Embryonic facial prominence (tissue), 1 donor: ENCODE measurements at regions not wholly inside any gene's neighbourhood (a gene's known extent, or its start where the extent isn't known, plus 50 kb on each side); places are given as distances from the start of the nearest gene placed in this dataset.

Source experiments
- DNase-seq: peaks from one replicate; pipeline ENCODE4 v3.0.0-alpha.2; 2016; ENCODE audit errors: extremely low spot score

DNA sequence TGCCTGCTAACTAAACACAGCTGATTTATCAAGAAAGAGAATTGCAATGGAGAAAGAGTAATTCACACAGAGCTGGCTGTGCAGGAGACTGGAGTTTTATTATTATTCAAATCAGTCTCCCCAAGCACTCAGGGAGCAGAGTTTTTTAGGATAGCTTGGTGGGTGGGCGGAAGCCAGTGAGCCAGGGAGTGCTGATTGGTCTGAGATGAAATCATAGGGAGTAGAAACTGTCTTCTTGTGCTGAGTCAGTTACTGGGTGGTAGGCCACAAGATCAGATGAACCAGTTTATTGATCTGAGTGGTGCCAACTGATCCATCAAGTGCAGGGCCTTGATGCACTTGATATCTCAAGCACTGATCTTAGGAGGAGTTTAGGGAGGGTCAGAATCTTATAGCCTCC lies 891.9 kb upstream of the CADM2 start:
- DNase-seq, result no peak

DNA sequence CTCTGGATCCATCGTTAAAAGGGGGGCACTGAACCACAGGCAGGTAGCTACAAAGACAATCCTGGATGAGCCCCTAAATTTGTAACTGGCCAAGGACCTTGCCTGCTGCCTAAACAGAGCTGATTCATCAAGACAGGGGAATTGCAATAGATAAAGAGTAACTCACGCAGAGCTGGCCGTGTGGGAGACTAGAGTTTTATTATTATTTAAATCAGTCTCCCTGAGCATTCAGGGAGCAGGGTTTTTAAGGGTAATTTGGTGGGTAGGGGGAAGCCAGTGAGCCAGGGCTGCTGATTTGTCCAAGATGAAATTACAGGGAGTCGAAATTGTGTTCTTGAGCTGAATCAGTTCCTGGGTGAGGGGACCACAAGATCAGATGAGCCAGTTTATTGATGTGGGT lies 885.1 kb upstream of the CADM2 start:
- DNase-seq, result no peak

DNA sequence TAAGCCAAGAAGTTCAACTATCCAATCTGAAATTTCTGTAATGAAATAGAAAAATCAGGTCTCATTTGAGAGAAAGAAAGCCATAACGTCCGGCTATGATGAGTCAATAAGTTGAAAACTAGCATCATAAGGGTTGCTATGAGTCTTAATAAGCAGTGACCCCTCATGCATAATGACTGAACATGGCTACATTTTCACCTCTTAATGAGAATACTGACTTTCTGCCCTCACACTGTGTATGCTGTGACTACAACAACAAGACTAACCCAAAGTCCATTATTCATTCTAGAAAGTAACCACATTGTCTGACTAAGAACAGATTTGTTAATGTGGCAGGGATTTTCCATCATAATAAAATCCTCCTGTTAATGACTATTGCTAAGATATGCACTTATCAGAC lies 884.0 kb upstream of the CADM2 start:
- no peak for DNase-seq

DNA sequence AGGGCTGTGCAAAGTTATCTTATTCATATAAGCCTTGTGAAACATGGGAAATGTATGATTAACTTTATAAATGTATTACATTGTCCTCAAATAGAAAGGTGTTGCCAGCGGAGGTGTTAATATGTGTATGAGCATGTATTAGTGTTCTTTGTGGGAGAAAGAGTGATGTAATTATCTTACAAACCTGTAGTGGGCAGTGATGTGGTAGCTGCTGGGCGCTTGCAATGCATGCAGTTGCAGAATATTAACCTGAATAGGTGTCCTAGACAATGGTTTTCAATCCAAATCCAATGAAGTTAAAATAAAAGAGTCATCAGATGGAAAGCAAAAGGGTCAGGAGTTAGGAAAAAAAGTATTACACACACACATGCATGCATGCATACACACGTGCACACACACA lies 881.3 kb upstream of the CADM2 start:
- DNase-seq, result no peak

DNA sequence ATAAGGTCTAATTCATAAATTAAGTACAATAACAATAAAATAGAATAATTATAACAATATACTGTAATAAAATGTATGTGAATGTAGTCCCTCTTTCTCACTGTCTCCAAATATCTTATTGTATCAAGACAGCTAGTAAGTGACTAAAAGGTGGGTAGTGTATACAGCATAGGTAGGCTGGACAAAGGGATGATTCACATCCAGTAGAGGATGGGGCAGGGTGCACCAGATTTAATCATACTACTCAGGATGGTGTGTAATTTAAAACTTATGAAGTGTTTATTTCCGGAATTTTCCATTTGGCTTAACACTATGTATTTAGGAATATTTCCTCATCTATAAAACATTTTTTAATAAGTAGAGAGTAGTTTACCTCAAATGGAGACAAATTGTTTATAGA lies 876.1 kb upstream of the CADM2 start:
- no peak for DNase-seq

DNA sequence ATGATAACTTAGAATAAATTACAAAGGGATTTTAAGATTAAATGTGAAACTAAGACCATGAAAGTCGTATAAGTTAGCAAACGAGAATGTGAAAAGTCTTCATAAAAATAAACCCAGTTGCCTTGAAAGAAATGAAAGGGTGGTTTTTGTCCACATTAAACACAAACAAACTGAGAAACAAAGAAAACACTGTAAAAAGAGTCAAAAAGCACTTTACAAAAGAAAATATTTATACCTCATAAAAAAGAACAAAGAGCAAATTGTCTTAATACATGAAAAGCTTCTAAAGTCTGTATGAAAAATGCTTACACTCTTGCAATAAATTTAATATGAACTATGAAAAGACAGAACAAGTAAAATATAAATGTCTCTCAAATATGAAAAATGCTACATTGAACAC lies 865.9 kb upstream of the CADM2 start:
- DNase-seq, result no peak

DNA sequence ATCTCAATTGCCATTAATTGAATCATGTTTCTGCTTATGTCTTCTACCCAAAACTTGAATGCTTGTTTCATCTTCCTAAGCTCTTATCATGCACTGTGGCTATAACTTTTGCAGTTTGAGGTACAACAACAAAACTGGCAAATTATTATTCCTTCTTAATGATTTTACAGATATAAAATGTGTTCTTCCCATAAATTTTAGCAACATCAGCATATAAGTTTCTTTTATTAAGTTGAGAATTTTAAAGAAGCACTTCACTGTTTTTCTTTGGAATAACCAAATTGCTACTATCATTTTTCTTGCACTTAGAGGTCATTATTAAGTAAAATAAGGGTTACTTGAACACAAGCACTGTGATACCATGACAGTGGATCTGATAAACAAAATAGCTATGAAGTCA lies 862.6 kb upstream of the CADM2 start:
- DNase-seq, result no peak

DNA sequence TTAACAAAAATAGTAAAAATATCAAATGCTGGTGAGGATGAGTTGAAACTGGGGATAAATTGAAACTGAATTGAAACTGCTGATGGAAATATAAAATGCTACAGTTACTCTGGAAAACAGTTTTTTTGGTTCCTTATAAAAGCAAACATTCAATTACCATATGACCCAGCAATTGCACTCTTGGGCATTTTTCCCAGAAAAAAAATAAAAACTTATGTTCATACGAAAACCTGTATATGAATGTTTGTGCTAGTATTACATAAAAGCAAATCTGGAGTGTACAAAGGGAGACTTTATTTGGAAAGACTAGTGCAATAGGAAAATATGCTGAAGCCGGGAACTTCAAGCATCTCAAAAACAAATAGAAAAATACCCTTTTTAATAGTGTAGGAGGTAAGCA lies 857.9 kb upstream of the CADM2 start:
- no peak for DNase-seq

DNA sequence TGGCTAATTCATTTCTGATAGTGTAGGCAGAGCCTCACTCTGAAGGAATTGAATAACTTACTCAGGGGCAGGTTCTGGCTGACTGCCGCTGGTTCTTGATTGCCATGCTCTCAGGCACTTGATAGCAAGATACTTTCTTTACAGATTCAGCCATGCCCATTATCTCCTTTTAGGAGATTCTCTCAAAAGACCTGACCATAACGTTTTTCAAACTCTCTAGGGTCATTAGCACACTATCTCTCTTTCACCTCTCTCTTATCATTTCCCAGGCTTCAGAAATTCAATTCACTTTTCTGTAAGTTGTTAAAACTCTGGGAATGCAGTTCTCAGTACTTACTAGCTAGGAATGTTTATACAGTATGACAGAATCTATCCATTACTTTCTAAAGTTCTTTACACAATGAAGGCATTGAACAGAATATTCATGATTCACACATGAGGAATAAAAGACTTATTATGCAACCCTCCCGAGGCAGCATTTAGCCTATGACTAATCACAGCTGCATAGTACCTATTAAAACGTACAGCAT lies 850.3 kb upstream of the CADM2 start:
- no peak for DNase-seq

DNA sequence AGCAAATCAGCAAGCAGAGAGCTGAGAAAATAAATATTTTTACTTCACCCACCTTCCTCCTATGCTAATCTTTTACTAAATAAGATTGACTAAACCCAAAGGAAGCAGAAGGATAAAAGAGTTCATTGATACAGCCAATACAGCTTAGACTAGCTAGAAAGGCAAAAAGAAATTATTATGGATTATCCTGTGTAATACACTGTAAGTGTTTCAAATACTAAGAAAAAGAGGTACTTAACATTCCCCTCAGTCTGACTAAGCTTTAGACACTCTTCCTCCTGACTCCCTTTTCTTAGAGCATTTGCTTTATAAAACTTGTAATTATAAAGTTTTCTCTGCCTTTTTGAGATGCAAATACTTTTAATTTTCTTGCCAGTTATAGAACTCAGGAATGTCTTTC lies 848.9 kb upstream of the CADM2 start:
- no peak for DNase-seq

DNA sequence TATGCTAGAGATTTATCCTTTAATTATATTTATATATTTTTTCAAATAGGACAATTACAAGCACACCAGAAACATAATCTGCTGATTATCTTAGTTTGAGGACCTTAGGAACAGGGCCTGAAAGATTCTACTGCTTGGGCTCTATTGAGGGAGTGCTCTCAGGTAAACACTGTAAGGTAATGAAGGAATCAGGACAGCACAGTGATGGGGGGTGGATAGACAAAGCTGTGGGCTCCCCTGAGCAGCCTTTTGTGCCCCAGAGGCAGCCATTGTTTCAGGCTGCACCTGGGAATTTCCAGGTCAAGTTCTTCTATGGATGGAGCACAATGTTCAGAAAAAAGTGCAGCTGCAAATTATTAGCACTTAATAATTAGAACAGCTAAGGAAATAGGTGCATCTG lies 848.0 kb upstream of the CADM2 start:
- no peak for DNase-seq

DNA sequence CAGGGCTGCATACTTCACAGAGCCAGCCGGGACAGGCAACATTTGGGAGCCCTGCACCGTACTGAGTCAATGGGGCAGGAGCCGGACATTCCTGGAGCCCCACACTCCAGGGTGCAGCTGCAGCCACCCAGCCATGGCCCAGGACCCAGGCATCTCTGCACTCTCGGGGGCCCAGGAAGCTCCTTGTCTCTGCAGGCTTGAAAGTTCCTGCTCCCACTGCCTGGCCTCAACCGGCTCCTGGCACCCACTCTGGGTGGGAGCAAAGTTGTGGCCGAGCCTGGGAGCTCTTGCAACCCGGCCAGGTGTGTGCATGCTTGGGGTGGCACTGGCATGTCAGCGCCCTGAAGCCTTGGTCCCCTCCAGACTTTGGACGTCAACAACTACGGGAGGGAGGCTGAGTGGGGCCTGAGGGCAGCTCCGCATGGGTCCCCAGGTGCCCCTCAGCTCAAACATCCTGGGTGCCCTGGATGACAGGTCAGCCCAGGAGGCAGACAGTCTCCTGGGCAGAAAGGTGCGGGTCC lies 833.5 kb upstream of the CADM2 start:
- no peak for DNase-seq

DNA sequence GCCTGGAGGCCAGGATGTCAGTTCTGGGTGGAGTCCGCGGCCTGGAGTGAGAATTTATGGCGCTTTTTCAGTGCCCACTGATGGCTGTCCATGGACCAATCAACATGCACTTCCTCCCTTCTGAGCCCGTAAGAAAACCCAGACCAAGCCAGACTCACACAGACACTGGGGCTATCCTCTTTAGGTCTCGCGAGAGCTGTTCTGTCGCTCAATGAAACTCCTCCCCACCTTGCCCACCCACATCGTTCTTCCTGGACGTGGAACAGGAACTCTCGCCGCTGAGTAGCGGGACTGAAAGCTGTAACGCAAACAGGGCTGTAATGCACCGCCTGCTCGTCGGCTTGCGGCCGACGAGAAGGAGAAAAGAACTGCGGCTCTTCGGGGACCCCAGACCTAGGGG lies 833.0 kb upstream of the CADM2 start:
- DNase-seq, result no peak

DNA sequence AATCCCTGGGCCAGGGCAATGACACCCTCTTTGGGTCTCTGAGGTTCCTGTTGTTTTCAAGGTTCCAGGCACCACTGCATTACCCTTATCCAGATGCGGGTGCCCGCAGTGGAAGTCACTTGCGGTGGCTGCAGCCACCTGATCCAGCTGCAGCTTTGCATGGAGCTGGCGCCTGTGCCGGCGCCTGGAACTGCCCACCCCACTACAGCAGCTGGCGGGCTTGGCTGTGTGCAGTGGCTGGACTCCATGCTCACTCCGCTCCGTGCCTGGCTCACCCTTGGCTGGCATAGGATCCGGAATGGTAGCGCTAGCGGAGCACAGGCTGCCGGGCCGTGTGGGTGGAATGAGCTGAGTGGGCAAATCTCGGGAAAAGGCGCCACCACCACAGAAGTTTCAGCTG lies 832.6 kb upstream of the CADM2 start:
- DNase-seq, result no peak

DNA sequence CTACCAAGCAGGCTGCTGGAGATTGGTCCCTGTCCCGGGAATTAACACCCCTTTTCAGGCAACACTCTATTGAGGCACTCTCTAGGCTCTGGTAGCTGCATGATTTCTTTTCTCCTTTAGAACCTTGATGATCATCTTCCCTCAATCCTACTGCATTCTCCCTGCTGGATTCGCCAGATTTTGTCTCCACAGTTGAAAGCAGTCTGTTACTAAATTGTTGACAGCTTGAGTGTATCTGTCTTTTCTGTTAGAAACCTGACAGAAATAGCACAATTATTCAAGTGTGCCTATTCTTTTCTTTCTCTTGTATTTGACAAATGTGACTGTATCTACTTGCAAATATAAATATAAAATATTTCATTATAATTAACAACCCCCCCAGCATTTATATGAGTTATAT lies 830.8 kb upstream of the CADM2 start:
- no peak for DNase-seq

DNA sequence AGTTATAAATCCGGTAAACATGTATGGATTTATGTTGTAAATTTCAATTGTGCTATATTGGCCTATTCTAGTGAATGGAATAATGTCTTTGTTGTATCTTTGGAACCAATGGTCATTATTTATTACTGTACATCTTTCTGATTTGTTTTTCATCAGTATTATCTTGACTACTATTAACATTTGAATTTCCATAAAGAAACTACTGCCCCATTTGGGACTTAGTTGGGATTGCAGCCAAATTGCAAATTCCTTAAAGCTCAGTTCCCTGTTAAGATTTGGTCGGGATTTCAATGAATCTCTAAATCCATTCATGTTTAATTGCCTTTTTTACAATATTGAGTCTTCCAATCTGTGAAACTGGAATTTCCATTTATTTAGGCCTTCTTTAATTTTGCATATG lies 822.4 kb upstream of the CADM2 start:
- DNase-seq, result no peak

DNA sequence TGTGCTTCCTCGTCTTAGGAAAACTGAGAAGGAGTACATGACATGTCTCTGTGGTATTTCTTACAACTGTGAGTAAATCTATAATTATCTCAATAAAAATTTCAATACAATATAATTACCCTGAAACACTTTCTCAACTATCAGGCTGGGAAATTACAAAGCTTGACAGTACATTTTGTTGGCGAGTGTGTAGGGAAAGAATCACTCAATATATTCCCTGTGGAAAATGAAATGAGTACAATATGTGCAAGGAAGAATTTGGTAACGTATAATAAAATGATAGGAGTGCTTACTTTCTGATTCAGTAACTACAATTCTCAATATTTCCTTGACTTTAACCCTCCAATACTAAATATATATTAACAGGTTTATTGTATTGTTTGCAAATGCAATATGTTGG lies 818.2 kb upstream of the CADM2 start:
- DNase-seq, result no peak

DNA sequence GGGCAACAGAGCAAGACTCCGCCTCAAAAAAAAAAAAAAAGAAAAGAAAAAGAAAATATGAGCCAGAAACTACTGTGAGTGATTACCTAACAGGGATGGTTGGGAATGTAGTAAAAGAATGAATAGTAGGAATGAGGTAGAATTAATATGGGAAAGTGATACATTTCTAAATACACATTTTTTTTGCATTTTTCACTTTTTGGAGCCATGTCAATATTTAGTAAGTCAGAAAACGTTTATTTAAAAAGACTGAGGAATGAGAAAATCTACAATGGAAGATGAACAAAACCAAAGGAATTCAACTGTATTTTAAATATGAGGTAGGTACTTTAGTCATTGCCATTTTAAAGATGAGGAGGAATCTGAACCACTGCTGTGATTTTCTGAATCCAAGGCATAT lies 817.2 kb upstream of the CADM2 start:
- no peak for DNase-seq

DNA sequence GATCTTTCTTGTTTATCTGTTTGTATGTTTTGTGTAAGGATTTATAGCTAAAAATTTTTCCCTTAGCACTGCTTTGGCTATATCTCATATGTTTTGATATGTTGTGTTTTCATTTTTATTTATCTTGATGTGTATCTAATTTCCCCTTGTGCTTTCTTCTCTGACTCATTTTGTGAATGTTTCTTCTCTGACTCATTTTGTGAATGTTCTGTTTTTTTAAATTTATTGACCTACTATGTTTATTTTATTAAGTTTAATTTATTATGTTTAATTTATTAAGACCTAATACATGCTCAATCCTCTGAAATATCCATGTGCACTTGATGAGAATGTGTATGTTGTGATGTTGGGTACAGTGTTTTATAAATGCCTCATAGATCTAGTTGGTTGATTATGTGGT lies 793.5 kb upstream of the CADM2 start:
- DNase-seq, result no peak

DNA sequence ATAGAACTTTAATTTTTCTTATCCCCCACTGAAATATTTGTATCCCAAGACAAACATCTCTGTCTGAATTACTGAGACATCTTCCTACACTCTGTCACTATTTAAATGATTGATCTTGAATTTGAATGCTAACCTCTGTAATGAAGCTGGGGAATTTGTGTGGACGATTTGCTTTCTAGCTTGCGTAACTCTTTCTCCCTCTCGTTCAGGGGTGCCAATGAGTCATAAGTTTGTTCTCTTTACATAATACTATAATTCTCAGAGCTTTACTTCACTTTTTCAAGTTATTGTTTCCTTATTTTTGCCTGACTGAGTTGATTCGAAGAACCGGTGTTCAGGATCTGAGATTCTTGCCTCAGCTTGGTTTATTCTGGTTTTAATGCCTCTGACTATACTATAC lies 783.3 kb upstream of the CADM2 start:
- no peak for DNase-seq

DNA sequence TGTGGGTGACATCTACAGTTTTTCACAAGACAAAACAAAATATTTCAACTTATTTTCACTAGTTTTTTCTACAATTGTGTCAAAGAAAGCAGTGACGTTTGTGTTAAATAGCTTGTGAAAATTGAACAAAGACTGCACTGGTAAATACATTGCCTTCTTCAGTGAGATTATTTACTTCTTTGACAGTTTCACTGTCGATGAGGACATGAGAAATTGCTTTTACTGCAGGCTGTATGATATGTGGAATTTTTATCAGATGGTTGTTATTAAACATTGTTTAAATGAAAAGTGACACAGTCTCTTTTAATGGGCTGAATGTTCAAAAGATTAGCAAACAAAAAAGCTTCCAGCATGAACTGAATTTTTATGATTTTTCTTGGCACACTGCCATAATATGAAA lies 773.9 kb upstream of the CADM2 start:
- DNase-seq, result no peak

DNA sequence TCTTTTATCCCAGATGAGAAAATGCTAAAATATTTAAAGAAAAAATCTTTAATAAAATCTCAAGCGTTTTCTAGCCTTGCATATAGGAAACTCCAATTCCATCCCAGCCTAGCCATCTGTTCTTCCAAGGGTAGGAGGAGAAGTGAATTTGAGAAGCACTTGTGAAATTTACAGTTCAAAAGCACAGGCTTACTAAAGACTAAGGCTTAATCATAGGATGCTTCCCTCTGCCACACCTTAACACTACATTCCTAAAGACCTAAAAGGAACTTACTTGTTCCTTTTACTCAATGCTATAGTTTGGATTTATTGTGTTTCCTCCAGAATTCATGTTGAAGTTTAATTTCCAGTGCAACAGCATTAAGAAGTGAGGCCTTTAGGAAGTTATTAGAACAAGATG lies 764.8 kb upstream of the CADM2 start:
- no peak for DNase-seq

DNA sequence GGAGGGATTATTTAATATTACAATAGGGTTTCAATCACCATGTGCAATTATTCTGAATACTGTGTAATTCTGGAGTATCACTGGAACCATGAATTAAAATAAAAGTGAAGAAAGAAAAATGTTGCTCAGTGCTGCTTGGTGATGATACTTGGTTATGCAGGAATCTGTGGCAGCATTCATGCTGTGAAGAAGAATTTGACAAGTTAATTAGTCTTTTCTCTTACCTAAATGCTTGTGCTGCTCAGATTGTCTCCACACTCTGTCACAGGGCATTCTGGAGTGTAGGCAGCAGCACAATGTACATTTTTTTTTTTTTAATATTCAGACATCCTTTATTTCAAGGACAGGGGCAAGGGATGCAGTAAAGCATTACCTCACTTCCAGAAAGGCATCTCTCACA lies 749.3 kb upstream of the CADM2 start:
- no peak for DNase-seq

DNA sequence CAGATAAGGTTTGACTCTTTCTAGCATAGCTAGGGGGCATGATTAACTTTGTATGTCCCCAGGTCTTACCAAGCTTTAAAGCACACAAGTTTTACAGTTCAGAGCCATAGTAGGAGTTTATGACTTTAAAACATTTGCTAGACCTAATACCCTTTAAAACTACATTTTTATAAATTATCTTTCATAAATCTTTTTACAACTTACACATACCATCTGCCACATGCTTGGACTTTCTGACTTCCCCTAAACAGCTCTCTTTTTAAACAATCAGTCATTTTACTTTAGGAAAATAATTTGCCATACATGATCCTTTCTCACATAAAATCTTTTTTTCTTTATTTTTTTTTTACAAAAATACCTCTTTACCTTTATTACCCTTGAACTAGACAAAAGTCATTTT lies 735.3 kb upstream of the CADM2 start:
- no peak for DNase-seq

DNA sequence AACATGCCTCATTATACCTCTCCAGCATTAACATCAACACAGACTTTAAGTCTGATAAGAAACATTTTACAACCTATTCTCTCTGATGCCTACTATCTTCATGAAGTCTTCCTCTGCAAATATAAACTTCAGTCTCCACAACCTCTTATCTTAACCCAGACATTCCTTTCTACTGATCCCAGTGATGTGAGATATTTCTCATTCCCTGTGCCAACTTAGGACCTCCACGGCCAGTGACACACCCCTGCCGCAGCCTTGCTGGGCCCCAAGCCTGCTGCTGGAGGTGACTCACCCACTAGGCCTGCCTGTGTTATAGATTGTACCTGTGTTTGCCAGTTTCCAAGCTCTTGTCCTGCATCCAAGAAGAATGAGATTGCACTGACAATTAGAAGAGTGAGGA lies 734.5 kb upstream of the CADM2 start:
- no peak for DNase-seq
